Activated CD4-positive, CD25-positive, alpha-beta regulatory T cell treated with anti-CD3 and anti-CD28 coated beads, Interleukin-2, amount 50 U/mL, for 24 hours (primary cell): ENCODE measurements at regions not wholly inside any gene's neighbourhood (a gene's known extent, or its start where the extent isn't known, plus 50 kb on each side); places are given as distances from the start of the nearest gene placed in this dataset.
"Not testable (repeated sequence)": the region's sequence is repeated elsewhere in the genome, so short reads cannot be mapped to it uniquely, and the experiment has no call there.

ENCODE experiments used
- ATAC-seq, 2 donors: fragments of 150-1000 bp; cut with Tn5 transposase; one replicate each; pipeline ENCODE4 v1.10.0; 2021; ENCODE audit warnings: mild to moderate bottlenecking in 1 of 2, moderate library complexity in 1 of 2

GRCh38 chr9:106450549-106450948 is 412.4 kb upstream of the ZNF462 start:
- no peak for ATAC-seq

DNA sequence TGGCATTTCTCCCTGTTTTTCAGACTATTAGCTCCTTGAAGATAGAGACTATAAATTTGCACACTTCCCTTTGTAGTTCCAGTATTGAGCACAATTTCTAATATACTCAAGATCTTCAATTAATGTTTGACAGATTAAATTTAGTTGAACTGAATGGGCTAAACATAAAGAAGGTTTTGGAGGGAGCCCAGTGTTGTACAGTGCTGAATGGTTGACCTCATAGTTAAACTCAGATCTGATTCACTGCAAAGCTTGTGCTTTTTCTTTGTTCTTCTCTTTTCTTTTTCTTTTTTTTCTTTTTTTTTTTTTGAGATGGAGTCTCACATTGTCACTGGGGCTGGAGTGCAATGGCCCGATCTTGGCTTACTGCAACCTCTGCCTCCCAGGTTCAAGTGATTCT is 411.7 kb upstream of the ZNF462 start:
- ATAC-seq: no peak

DNA sequence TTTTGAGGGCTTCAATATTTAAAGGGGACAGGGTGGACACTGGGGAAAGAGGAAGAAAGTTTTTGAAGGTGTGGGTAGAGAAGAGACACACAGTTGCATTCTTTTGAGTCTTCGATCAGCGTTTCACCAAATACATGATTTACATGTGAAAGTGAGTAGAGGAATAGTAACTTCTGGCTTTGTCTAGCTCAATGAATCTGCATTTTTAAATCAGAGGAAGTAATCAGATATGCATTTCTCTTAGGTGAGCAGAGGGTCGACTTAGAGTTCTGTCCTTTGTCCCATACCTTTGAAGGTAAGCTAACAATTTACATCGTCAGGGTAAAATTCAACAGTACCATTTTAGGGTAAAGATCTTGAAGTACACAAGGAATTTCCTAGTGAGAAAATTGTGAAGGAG is 406.4 kb upstream of the ZNF462 start:
- no peak for ATAC-seq

DNA sequence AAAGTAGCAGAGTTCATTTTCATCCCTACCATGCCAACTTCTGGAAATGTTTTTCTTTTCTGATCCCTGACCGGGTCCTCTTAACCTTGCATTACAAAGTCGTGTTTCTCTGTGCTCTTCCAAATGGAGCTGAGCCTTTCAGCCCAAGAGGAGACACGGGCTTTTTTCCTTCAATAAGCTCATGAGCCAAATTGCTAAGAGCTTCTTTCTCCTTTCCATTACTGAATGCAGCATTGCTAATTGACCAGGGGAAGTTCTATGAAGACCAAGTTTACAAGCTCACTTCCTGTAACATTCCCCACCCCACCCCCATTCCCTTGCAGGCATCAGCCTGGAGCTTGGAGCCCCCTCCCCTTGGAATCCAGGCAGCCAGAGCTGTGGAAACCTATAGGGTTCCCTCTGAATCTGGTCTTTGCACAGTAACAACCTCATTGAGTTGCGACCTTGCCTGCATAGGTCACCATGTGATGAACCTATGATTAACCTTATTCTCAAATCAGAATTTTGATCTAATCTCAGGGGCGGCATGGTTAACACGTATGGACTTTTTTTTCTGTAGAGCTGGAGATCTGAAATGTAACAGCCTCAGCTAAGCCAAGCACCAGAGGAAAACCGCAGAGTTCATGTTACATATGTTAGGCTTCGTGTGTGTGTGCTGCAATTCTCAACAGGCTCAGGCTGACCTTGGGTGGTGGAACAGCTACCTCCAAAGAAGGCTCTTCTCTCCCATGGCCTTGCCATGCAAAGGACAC is 395.7 kb upstream of the ZNF462 start:
- no peak for ATAC-seq

DNA sequence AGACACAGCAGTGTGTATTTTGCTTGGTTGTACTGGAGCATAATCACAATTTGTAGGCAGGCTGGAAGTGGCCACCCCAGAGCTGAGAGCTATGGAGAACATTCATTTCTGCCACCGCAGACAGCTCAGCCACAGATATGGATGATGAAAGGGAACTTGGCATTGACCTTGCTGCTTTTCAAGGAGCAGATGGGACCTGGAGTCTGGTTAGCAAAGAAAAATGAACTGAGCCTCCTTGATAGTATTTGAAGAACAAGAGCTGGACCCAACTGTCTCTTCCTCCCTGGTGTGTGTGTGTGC is 395.2 kb upstream of the ZNF462 start:
- ATAC-seq: no peak

DNA sequence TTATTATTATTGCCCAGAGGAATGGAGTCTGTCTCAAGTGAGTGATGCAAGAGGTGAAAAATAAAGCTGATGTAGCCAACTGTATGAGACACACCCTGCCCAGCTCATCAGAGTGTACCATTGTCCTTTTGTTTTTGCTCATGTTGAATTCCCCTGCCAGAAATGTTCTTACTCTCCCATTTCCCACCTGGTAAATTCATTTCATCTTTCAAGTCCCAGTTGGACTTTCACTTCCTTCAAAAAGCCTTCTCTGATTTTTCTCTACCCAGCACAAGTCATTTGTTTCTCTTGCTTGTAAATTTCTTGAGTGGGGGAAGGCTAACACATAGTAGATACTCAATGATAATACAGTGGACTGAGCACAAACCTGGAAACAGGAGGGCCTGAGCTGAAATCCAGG is 394.5 kb upstream of the ZNF462 start:
- no peak for ATAC-seq

DNA sequence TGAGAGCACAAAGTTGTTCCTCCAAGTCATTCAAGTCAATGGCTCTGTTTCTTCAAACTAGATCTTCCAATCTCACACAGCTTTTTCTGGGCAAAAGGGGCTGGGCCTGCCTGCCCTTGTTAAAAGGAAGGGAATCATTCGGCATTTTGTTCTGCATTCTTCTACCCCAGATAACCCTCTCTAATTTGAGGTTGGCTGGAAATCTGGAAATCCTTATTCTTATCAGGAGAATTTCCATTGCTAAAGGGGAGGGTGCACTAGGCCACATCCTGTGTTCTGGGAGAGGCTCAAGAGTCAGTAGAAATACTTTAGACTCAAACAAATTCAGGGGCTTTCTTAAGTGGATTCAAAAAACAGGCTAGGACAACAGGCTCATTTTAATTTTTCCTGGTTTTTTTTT is 384.7 kb upstream of the ZNF462 start:
- ATAC-seq: no peak

GRCh38 chr9:106478727-106479126 is 384.2 kb upstream of the ZNF462 start:
- no peak for ATAC-seq

DNA sequence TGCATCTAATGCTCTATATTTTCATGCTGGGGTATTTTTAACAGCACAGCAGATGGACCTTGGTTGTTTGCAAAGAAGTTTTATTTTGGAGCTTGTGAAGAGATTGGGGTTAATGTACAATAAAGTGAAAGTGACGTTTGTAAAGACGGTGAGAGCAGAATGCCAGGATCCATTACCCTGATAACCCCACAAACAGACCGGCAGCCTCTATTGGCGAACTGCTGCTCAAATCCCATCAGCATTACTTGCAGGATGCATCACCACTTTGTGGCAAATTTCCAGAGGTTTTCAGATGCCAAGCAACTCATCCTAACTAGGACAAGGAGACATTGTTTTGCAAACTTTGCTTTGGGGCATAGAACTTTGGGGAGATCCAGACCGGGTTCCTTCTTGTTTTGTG is 383.3 kb upstream of the ZNF462 start:
- no peak for ATAC-seq

DNA sequence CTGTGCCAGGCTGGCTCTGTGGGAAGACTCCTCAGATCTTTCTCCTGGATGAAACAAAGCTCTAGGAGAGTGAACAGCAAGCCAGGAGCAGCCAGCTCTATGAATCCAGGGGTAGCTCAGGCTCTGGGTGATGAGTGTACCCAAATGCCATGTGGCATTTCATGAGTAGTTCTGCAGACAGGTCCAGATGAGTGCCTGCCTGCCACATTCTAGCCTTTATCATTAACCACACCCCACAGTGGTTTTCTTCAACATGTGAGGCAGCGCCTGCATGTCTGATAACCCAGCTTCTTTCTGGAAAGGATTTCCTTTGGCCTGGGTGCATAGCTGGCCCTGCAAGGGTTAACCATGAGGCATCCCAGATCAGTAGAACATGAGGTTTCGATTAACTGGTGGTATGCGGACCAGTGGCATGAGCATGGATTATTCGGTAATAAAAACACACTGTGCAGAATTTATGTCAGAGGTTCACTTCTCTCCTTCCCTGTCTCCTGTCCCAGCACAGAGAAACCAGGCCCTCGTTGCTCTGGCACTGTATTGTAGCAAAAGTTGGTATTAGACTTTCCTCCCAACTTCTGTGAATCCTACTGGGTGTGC is 381.9 kb upstream of the ZNF462 start:
- no peak for ATAC-seq

DNA sequence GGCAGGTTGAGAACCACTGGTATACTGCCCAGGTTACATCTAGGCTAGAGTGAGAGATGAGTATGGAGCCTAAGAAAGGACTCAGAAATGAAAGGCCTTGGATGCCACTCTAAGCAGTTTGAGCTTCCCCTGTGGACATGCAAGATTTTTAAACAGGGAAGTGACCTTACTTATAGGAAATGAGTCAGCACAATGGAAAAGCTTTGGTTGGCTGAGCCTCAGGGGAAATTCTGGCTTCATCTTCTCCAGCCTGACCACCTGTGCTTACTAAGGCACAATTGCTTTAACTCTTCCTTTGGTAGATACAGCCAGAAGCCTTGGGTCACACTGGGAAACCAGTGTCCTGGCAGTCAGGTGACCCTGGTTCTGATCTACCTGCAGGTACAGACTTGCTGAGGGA is 380.2 kb upstream of the ZNF462 start:
- no peak for ATAC-seq

GRCh38 chr9:106486685-106487084 is 376.3 kb upstream of the ZNF462 start:
- no peak for ATAC-seq

GRCh38 chr9:106487266-106487665 is 375.7 kb upstream of the ZNF462 start:
- no peak for ATAC-seq

- ATAC-seq: not testable (repeated sequence)
Measured at GRCh38 chr9:106492126-106492525, 370.8 kb upstream of the ZNF462 start.

- ATAC-seq: no peak
Measured at GRCh38 chr9:106500171-106500570, 362.8 kb upstream of the ZNF462 start.

DNA sequence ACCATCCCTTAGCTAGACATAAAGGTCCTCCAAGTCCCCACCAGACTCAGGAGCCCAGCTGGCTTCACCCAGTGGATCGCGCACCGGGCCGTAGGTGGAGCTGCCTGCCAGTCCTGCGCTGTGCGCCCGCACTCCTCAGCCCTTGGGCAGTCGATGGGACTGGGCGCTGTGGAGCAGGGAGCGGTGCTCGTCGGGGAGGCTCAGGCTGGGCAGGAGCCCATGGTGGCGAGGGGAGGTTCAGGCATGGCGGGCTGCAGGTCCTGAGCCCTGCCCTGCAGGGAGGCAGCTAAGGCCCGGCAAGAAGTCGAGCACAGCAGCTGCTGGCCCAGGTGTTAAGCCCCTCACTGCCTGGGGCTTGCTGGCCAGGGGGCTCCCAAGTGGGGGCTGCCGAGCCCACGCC is 361.8 kb upstream of the ZNF462 start:
- ATAC-seq: not testable (repeated sequence)

- ATAC-seq: no peak
Measured at GRCh38 chr9:106502930-106503329, 360.0 kb upstream of the ZNF462 start.

DNA sequence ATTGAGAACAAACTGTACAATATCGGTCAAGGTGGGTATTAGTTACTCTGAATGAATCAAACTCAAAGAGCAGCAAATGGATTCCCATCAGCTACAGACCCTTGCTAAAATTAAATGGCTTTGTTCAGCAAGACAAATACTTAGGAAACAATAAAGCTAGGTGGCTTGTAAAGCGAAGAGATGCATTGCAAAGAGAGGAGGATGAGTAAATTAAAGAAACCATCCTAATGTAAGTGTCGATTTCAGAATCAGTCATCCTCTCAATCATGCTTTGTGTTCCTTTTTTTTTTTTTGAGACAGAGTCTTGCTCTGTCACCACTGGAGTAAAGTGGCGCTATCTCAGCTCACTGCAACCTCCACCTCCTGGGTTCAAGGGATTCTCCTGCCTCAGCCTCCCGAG is 359.2 kb upstream of the ZNF462 start:
- no peak for ATAC-seq

GRCh38 chr9:106526716-106527204 is 336.2 kb upstream of the ZNF462 start:
- no peak for ATAC-seq

DNA sequence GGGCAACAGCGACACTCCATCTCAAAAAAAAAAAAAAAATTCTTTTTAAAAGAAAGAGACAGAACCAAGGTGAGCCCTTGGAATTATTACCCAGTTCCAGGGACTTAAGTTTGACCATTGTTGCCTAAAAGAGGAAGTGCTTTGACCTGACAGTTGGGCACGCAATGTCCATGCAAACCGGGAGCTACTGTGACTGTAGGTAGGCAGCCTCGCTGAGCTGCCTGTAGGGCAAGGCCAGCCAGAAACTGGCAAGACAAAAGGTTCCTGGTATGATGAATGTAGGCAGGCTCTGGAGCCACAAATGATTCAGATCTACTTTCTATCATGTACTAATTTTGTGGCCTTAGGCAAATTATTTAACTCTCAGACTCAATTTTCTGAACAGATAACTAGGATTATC is 334.8 kb upstream of the ZNF462 start:
- no peak for ATAC-seq

GRCh38 chr9:106529616-106530015 is 333.4 kb upstream of the ZNF462 start:
- no peak for ATAC-seq

DNA sequence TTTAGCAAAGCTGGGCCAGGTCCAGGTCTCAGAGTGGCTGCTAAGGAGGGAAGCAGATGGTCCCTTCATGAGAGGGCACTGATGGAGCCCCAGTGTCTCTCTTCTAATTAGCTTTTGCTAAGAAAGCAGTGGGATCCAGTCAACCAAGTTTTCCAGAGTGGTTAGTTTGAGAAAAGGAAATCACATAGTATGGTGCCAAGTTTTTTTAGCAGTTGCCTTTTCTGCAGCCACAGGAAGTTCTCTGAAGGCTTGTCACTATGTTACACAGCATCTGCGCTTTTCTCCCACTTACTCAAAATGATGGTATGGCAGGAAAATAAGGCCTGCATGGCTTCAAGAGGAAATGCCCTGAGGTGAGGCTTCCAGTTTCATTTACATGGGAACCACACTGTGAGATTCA is 331.5 kb upstream of the ZNF462 start:
- no peak for ATAC-seq

DNA sequence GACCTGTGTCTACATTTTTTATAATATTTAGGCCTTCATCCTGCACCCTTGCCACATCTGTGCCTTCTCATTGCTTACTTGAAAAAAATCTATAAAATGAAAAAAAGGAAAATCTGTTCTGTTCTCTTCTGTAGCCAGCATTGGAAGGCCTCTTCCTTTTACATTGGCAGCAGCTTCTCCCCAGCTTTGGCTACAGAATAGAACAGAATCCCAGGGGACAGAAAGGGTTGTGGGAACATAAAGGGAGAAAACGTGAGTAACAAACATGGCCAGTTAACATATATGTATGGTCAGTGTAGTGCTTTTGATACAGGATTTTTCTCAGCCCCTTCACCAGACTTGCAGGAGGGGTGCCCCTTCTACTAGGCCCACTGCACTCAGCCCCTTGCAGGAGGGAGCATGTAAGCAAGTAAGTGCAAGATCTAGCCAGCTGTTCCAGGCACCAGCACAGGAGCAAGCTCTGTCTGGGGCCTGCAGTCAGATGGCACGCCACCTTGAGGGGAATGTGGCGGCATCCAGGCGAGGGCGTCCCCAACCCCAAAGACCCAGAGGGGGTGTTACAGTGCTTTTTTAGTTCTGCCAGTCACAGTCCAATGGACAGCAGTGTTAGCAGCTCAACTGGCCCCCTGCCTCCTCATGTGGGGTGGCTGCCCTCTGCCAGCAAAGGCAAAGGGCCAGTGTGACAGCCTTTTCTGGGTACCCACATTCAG is 330.5 kb upstream of the ZNF462 start:
- no peak for ATAC-seq

GRCh38 chr9:106534800-106535199 is 328.2 kb upstream of the ZNF462 start:
- ATAC-seq: no peak
